ENCODE measurements at regions not wholly inside any gene's neighbourhood (a gene's known extent, or its start where the extent isn't known, plus 50 kb on each side); places are given as distances from the start of the nearest gene placed in this dataset.

DNA sequence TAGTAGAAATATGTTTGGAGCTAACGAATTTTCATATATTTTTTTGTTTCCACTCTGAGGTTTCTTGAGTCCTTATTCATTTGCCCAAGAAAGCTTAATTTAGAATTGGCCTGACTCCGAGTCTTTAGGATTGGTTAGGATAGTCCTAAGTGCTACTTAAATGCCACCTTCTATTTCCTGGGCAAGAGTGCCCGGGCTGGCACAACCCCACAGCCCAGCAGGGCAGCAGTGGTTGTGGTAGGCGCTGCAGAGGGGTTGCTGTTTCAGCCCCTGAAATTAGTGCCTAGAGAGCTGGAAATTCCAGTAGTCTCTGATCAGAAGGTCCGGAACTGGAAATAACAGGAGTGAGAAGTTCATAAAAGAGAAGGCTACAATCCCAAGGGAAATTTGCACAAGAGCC lies 139.4 kb upstream of the TENT5A start (continued):
- TF ChIP-seq, protein P1, sequence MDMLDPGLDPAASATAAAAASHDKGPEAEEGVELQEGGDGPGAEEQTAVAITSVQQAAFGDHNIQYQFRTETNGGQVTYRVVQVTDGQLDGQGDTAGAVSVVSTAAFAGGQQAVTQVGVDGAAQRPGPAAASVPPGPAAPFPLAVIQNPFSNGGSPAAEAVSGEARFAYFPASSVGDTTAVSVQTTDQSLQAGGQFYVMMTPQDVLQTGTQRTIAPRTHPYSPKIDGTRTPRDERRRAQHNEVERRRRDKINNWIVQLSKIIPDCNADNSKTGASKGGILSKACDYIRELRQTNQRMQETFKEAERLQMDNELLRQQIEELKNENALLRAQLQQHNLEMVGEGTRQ (IDR thresholded peaks at IDR 0.05; ENCODE audit: low read length) = no peak
- TF ChIP-seq SP2 (IDR thresholded peaks at IDR 0.05; ENCODE audit: low read length) (no peak), EP300 (IDR thresholded peaks at IDR 0.05; ENCODE audit: borderline replicate concordance in 1 of 2, low read depth in 2 of 2, low read length in 2 of 2) (no peak), KDM4A (IDR thresholded peaks at IDR 0.05; ENCODE audit: low read depth, low read length, severe bottlenecking) (no peak)

Measured in H1 (cell line).